ENCODE measurements at regions not wholly inside any gene's neighbourhood (a gene's known extent, or its start where the extent isn't known, plus 50 kb on each side); places are given as distances from the start of the nearest gene placed in this dataset.

DNA sequence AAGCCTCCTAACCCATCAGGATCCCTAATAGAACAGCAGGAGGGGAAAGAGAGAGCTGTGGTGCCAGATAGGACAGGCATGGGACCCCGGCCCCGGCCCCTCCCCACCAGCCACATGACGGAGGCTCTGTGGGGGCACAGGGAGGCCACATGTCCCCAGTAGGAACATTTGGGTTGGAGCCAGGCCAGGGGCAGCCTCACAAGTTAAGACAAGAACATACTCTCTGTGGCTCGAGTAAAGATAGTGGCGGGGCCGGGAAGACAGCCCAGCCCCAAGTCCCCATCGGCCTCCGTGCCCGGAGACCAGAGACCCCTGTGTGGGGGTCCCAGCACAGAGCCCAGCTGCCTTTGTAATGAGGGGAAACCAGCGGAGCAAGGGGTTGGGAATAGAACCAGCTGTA lies 78.6 kb upstream of the GALNT9 start:
- no peaks in the 10 kb centered on the region for H3K79me1 ChIP-seq (ENCODE audit: low read depth in 1 of 2, low read length in 2 of 2)
- no peak overlapping the region for H3K4me2 ChIP-seq (ENCODE audit: low read depth, low read length)
- no peak overlapping the region for H4K91ac ChIP-seq (ENCODE audit: insufficient read depth, low read depth, low read length)
- H2BK5ac ChIP-seq (ENCODE audit: low read depth, low read length, poor library complexity, severe bottlenecking) = no peak overlapping the region
- H3K14ac ChIP-seq (replicated peaks; ENCODE audit: low read depth, low read length) = no peak overlapping the region
- DNase-seq (no peak), ATAC-seq (ENCODE audit: low read depth) (no peak)
- H2AK9ac ChIP-seq (replicated peaks; ENCODE audit: low read depth, low read length, poor library complexity) = no peak overlapping the region
- H4K8ac ChIP-seq (ENCODE audit: low read depth in 2 of 2, low read length in 2 of 2) = no peak overlapping the region
- H3K18ac ChIP-seq (ENCODE audit: low read depth, low read length) = no peak overlapping the region
- H2BK20ac ChIP-seq (ENCODE audit: low read depth, low read length) = no peak overlapping the region
- TF ChIP-seq CEBPB (IDR thresholded peaks at IDR 0.05; ENCODE audit: low read depth, low read length) (no peak), POLR2A (IDR thresholded peaks at IDR 0.05; ENCODE audit: low read depth, low read length) (no peak), RCOR1 (IDR thresholded peaks at IDR 0.05; ENCODE audit: insufficient replicate concordance, low read length) (no peak), SMC3 (IDR thresholded peaks at IDR 0.05; ENCODE audit: low read depth, low read length) (no peak), CHD1 (IDR thresholded peaks at IDR 0.05; ENCODE audit: low read depth, low read length) (no peak), MAZ (IDR thresholded peaks at IDR 0.05; ENCODE audit: borderline replicate concordance, low read depth, low read length) (no peak), BHLHE40 (IDR thresholded peaks at IDR 0.05; ENCODE audit: low read depth, low read length) (no peak), NFE2L2 (IDR thresholded peaks at IDR 0.05; ENCODE audit: low read depth, low read length) (no peak), MAFK (IDR thresholded peaks at IDR 0.05; ENCODE audit: low read depth, low read length) (no peak), RAD21 (IDR thresholded peaks at IDR 0.05; ENCODE audit: low read length) (no peak), MXI1 (IDR thresholded peaks at IDR 0.05; ENCODE audit: borderline replicate concordance, low read depth, low read length) (no peak), FOS (IDR thresholded peaks at IDR 0.05; ENCODE audit: low read depth, low read length) (no peak)
- TF ChIP-seq, protein P1, sequence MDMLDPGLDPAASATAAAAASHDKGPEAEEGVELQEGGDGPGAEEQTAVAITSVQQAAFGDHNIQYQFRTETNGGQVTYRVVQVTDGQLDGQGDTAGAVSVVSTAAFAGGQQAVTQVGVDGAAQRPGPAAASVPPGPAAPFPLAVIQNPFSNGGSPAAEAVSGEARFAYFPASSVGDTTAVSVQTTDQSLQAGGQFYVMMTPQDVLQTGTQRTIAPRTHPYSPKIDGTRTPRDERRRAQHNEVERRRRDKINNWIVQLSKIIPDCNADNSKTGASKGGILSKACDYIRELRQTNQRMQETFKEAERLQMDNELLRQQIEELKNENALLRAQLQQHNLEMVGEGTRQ (IDR thresholded peaks at IDR 0.05; ENCODE audit: low read depth, low read length) = no peak
- TF ChIP-seq, protein P2, sequence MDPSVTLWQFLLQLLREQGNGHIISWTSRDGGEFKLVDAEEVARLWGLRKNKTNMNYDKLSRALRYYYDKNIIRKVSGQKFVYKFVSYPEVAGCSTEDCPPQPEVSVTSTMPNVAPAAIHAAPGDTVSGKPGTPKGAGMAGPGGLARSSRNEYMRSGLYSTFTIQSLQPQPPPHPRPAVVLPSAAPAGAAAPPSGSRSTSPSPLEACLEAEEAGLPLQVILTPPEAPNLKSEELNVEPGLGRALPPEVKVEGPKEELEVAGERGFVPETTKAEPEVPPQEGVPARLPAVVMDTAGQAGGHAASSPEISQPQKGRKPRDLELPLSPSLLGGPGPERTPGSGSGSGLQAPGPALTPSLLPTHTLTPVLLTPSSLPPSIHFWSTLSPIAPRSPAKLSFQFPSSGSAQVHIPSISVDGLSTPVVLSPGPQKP (IDR thresholded peaks at IDR 0.05; ENCODE audit: borderline replicate concordance, low read depth, low read length) = no peak
- TF ChIP-seq, protein P3, sequence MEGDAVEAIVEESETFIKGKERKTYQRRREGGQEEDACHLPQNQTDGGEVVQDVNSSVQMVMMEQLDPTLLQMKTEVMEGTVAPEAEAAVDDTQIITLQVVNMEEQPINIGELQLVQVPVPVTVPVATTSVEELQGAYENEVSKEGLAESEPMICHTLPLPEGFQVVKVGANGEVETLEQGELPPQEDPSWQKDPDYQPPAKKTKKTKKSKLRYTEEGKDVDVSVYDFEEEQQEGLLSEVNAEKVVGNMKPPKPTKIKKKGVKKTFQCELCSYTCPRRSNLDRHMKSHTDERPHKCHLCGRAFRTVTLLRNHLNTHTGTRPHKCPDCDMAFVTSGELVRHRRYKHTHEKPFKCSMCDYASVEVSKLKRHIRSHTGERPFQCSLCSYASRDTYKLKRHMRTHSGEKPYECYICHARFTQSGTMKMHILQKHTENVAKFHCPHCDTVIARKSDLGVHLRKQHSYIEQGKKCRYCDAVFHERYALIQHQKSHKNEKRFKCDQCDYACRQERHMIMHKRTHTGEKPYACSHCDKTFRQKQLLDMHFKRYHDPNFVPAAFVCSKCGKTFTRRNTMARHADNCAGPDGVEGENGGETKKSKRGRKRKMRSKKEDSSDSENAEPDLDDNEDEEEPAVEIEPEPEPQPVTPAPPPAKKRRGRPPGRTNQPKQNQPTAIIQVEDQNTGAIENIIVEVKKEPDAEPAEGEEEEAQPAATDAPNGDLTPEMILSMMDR (conservative IDR thresholded peaks at IDR 0.05; ENCODE audit: low read depth, low read length) = no peak
- POLR2A ChIA-PET (ENCODE audit: unreplicated experiment) = no interaction called here
- no peak overlapping the region for H3K4me3 ChIP-seq (ENCODE audit: insufficient read depth, low read depth, low read length)
- H3K27ac ChIP-seq (ENCODE audit: insufficient read depth, low read length) = no peak overlapping the region
- dilution Hi-C loops (cut with HindIII; ENCODE audit: low sequenced_read_pairs, unreplicated experiment) = no loop called here
- no peak overlapping the region for H3K56ac ChIP-seq (ENCODE audit: extremely low read depth, insufficient read depth, low read length)
- no peak overlapping the region for H4K5ac ChIP-seq (ENCODE audit: low read depth, low read length)
- H3K9me3 ChIP-seq (ENCODE audit: control insufficient read depth, insufficient read depth, low read length) = no peaks in the 10 kb centered on the region
- H4K20me1 ChIP-seq (ENCODE audit: insufficient read depth, low read length) = no peaks in the 10 kb centered on the region
- no peak overlapping the region for H3K9ac ChIP-seq (ENCODE audit: low read depth, low read length)
- H3K27me3 ChIP-seq (ENCODE audit: control insufficient read depth, insufficient read depth, low read length) = peaks cover 7% of the 10 kb centered on the region; the same call in 1 of the 2 replicates
- H2BK15ac ChIP-seq (ENCODE audit: low read depth, low read length) = no peak overlapping the region
- no peak overlapping the region for H2AK5ac ChIP-seq (ENCODE audit: low read depth, low read length)
- no peaks in the 10 kb centered on the region for H3K4me1 ChIP-seq (ENCODE audit: control insufficient read depth, insufficient read depth, low read length)
- no peak overlapping the region for H2BK120ac ChIP-seq (ENCODE audit: low read depth, low read length)
- H3K23ac ChIP-seq (ENCODE audit: low read depth, low read length) = no peak overlapping the region
- WGBS, 2 experiments (ENCODE audit: extremely low coverage in 2 of 2, insufficient read length in 1 of 2) = 40% methylated on average over 1 of the region's 10 CpGs; no CpG with 5 or more reads in 1 of the 2 experiments
- no TSS peak for BruUV-seq (replicated peaks)
- in situ Hi-C loops (cut with MboI; ENCODE audit: low sequenced_read_pairs) = no loop called here
- no peak overlapping the region for H2AFZ ChIP-seq (replicated peaks; ENCODE audit: low read length, poor library complexity)
- CTCF ChIA-PET = no interaction called here
- no peaks in the 10 kb centered on the region for H3K9me1 ChIP-seq (ENCODE audit: insufficient read depth, low read length)
- intact Hi-C loops (cut with micrococcal nuclease) = no loop called here
- H3K4ac ChIP-seq (ENCODE audit: low read depth, low read length) = no peak overlapping the region
- no peaks in the 10 kb centered on the region for H3K36me3 ChIP-seq (ENCODE audit: control insufficient read depth, insufficient read depth, low read length)

All from IMR-90 (cell line).